ENCODE measurements at regions not wholly inside any gene's neighbourhood (a gene's known extent, or its start where the extent isn't known, plus 50 kb on each side); places are given as distances from the start of the nearest gene placed in this dataset.
A peak's percentile ranks its signal among the peaks of the same experiment; 100 is the strongest.
"Not testable (repeated sequence)": the region's sequence is repeated elsewhere in the genome, so short reads cannot be mapped to it uniquely, and the experiment has no call there.

- H3K4me1 ChIP-seq; H3K9me3 ChIP-seq; H3K36me3 ChIP-seq; H3K27me3 ChIP-seq; H3K4me3 ChIP-seq; intact Hi-C loops (cut with DNase I); ATAC-seq; DNase-seq; H3K27ac ChIP-seq: not testable (repeated sequence)
- WGBS, 4 donors, result no CpG with 5 or more reads among the region's 2 CpGs
Observed at GRCh38 chrY:17739852-17740251, 140.2 kb downstream of the CDY2B start.

- H3K36me3 ChIP-seq; H3K9me3 ChIP-seq; DNase-seq; intact Hi-C loops (cut with DNase I); H3K4me1 ChIP-seq; H3K4me3 ChIP-seq; H3K27me3 ChIP-seq; H3K27ac ChIP-seq: not testable (repeated sequence)
- WGBS, 4 donors, result no CpG with 5 or more reads among the region's 13 CpGs
- peak in 2 of 4 donors; percentile 59 to 67 for ATAC-seq
Observed at GRCh38 chrY:17729474-17729873, 150.5 kb downstream of the CDY2B start.

GRCh38 chrY:17716329-17717043 lies 163.5 kb downstream of the CDY2B start:
- peak in 2 of 4 donors; percentile 80 to 87 for ATAC-seq
- H3K9me3 ChIP-seq; DNase-seq; intact Hi-C loops (cut with DNase I); H3K4me3 ChIP-seq; H3K4me1 ChIP-seq; H3K36me3 ChIP-seq; H3K27ac ChIP-seq; H3K27me3 ChIP-seq: not testable (repeated sequence)
- WGBS, 4 donors, result no CpG with 5 or more reads among the region's 2 CpGs

GRCh38 chrY:17668037-17668436 lies 212.0 kb downstream of the CDY2B start:
- H3K36me3 ChIP-seq; H3K4me1 ChIP-seq; intact Hi-C loops (cut with DNase I); H3K4me3 ChIP-seq; H3K27ac ChIP-seq; H3K9me3 ChIP-seq; ATAC-seq; H3K27me3 ChIP-seq; DNase-seq: not testable (repeated sequence)

GRCh38 chrY:17643052-17643451 lies 237.0 kb downstream of the CDY2B start:
- intact Hi-C loops (cut with DNase I); H3K27ac ChIP-seq; ATAC-seq; DNase-seq; H3K9me3 ChIP-seq; H3K4me3 ChIP-seq; H3K36me3 ChIP-seq; H3K4me1 ChIP-seq; H3K27me3 ChIP-seq: not testable (repeated sequence)
- no CpG with 5 or more reads among the region's 4 CpGs for WGBS, 4 donors

DNA sequence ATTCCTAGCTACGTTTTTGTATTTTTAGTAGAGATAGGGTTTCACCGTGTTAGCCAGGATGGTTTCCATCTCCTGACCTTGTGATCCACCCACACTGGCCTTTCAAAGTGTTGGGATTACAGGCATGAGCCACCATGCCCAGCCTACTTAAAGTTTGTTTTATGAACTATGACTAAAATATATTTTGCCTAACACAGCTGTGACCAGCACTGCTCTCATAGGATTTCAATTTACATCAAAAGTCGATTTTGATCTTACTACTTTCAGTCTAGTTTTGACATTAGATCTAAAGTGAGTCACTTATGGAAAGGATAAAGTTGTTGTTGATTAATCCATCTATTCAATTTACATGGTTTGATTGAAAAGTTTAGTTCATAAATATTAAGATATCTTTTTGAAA lies 245.5 kb downstream of the CDY2B start:
- no CpG with 5 or more reads among the region's 3 CpGs for WGBS, 4 donors
- H3K9me3 ChIP-seq; H3K27ac ChIP-seq; ATAC-seq; H3K4me3 ChIP-seq; H3K36me3 ChIP-seq; H3K27me3 ChIP-seq; intact Hi-C loops (cut with DNase I); H3K4me1 ChIP-seq; DNase-seq: not testable (repeated sequence)

- H3K4me1 ChIP-seq; H3K4me3 ChIP-seq; intact Hi-C loops (cut with DNase I); H3K36me3 ChIP-seq; ATAC-seq; H3K27ac ChIP-seq; H3K27me3 ChIP-seq; H3K9me3 ChIP-seq; DNase-seq: not testable (repeated sequence)
- no CpG with 5 or more reads among the region's 8 CpGs for WGBS, 4 donors
Observed at GRCh38 chrY:17611256-17611655, 268.8 kb downstream of the CDY2B start.

DNA sequence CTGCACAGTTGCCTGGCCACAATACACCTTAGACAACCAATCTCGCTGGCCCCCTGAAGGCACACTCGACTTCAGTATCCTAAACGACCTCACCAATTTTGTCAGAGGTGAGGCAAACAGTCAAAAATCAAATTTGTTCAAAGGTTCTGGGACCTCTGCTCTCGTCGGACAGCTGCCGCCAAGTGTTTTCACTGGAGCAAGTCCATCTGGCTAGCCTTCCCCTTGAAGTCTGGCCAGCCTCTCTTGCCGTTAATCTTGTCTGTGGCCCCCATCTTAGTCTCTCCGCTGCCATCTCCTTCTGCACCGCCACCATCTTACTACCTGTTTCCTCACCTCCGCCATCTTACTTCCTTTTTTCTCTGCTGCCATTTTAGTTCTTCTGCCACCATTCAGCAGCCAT lies 269.4 kb downstream of the CDY2B start:
- DNase-seq; H3K9me3 ChIP-seq; H3K4me3 ChIP-seq; H3K27ac ChIP-seq; H3K27me3 ChIP-seq; H3K36me3 ChIP-seq; intact Hi-C loops (cut with DNase I); ATAC-seq; H3K4me1 ChIP-seq: not testable (repeated sequence)
- WGBS, 4 donors, result no CpG with 5 or more reads among the region's 10 CpGs

DNA sequence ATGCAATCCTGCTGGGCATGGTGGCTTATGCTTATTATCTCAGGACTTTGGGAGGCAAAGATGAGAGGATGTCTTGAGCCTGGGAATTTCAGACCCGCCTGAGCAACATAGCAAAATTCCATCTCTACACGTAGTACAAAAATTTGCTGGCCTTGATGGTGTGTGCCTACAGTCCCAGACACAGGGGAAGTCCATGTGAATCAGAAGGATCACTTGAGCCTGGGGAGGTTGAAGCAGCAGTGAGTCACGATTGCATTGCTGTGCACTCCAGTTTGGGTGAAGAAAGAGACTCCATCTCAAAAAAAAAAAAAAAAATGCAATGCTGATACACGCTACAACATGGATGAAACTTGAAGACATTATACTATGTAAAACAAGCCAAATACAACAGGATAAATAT lies 272.9 kb downstream of the CDY2B start:
- H3K36me3 ChIP-seq; H3K4me1 ChIP-seq; H3K27ac ChIP-seq; intact Hi-C loops (cut with DNase I); DNase-seq; ATAC-seq; H3K9me3 ChIP-seq; H3K27me3 ChIP-seq; H3K4me3 ChIP-seq: not testable (repeated sequence)
- no CpG with 5 or more reads among the region's 4 CpGs for WGBS, 4 donors

- H3K27me3 ChIP-seq; H3K9me3 ChIP-seq; intact Hi-C loops (cut with DNase I); H3K27ac ChIP-seq; H3K4me1 ChIP-seq; DNase-seq; H3K4me3 ChIP-seq; ATAC-seq; H3K36me3 ChIP-seq: not testable (repeated sequence)
- no CpG with 5 or more reads among the region's 4 CpGs for WGBS, 4 donors
Observed at GRCh38 chrY:17599263-17599662, 280.8 kb downstream of the CDY2B start.

- WGBS, 4 donors, result no CpG with 5 or more reads among the region's 5 CpGs
- ATAC-seq; H3K27ac ChIP-seq; H3K4me3 ChIP-seq; H3K36me3 ChIP-seq; H3K4me1 ChIP-seq; H3K9me3 ChIP-seq; intact Hi-C loops (cut with DNase I); H3K27me3 ChIP-seq; DNase-seq: not testable (repeated sequence)
Observed at GRCh38 chrY:17593748-17594147, 286.3 kb downstream of the CDY2B start.

DNA sequence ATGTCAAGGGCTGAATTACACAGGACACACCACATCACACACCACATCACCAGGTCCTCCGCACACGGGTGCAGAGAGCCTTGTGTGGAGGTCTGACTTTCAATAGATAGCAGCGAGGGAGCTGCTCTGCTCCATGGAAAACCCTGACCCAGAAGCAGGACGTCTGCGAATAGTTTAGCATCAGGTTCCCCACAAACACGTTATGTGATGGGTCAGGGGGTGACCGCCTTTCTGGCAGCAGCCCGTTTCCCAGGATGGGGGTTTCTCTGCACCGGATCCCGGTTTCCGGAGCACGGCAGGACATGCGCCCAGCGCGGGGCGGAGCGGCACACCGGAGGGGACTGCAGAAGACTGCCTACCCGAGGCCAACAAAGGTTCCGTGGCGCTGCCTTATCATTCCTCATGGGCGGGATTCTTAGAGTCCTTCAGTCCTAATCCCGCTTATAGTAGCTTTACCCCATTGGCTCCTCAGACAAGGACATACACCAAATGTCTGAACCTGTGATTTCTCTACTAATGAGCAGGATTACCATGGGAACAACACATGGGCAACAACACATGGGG lies 300.0 kb downstream of the CDY2B start:
- peak in 1 of 4 donors; percentile 72 for ATAC-seq
- H3K36me3 ChIP-seq; H3K4me3 ChIP-seq; H3K27me3 ChIP-seq; DNase-seq; H3K27ac ChIP-seq; H3K9me3 ChIP-seq; H3K4me1 ChIP-seq; intact Hi-C loops (cut with DNase I): not testable (repeated sequence)
- no CpG with 5 or more reads among the region's 23 CpGs for WGBS, 4 donors
